GM21447 (cell line): ENCODE measurements at regions not wholly inside any gene's neighbourhood (a gene's known extent, or its start where the extent isn't known, plus 50 kb on each side); places are given as distances from the start of the nearest gene placed in this dataset.
"Not testable (repeated sequence)": the region's sequence is repeated elsewhere in the genome, so short reads cannot be mapped to it uniquely, and the experiment has no call there.

Source experiments
- ATAC-seq: cut with Tn5 transposase; IDR thresholded peaks from one replicate; pipeline ENCODE4 v1.9.1; 2021; ENCODE audit not compliant: unreplicated experiment

DNA sequence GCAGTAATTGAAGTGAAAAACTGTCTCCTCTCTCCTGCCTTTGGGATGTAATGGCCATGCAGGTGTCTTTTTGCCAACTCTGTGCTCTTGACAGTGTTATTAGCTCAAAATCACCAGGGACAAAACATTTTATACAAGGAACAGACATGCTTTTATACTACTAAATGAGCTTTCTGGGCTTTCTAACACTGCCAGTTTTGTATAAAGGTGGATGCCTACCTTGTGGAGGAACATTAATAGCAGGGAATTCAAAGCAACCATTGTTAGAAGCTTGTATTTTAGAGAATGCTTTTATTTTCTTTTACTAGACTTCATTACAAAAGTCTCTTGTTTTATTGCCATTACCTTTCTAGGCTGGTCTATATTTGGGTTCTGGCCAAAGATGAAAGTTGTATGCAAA is 54.7 kb upstream of the ARSJ start:
- no peak for ATAC-seq

- no peak for ATAC-seq
Observed at GRCh38 chr4:114036426-114036825, 57.0 kb upstream of the ARSJ start.

DNA sequence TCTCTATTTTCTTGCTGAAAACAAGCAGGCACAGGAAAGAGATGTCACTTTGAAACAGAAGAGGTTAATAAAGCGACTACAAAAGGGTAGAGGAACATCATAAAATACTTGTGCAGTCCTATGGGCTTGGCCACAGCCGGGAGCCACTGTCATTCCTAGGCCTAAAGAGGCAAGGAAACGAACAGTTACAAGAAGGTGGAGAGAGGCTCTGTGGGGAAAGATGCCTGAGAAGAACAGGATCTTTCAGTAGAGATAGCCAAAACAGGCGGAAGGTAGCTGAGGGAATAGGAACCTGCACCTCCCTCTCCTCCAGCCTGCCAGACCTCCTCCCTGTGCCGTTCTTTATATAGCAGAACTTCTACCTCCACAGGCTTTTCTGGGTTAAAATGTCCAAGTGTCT is 57.4 kb upstream of the ARSJ start:
- no peak for ATAC-seq

DNA sequence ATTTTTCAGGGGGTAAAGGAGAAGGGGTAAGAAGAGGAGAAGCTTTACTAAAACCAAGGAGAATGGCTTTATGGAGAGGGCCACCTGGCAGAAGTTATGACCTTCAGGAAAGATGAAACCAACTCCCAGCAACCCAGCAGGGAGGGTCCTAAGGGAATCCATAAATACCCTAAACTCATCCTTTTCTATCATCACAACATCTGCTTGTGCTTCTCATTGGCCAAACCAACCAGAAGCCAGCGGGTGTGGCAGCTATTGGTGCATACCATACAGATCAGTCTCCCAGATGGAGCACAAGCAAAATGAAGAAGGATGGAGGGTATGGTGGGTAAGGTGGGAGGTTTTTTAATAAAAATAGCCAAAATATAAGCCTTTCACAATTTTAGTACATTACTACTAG is 58.5 kb upstream of the ARSJ start:
- ATAC-seq = no peak

- ATAC-seq = no peak
Observed at GRCh38 chr4:114038762-114039387, 59.4 kb upstream of the ARSJ start.

- peak; percentile 96 for ATAC-seq
Observed at GRCh38 chr4:114040319-114041116, 61.1 kb upstream of the ARSJ start.

DNA sequence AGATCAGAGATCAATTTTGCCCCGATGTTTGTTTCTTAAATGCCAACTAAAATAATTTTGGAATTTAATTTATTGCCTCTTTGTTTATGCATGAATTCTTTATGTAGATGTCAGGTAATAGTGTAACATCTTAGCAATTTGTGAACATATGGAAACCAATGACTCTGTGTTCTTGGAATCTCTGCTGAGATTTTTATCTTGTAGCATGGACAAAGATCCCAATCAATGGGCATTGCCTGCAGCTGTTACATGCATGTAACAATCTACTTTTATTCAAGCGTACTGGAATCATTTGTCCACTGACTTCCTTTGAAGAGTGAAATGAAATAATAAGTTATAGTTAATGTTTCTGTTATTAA is 61.6 kb upstream of the ARSJ start:
- ATAC-seq = no peak

- ATAC-seq = no peak
Observed at GRCh38 chr4:114043116-114043515, 63.7 kb upstream of the ARSJ start.

- not testable (repeated sequence) for ATAC-seq
Observed at GRCh38 chr4:114044351-114044750, 64.9 kb upstream of the ARSJ start.

GRCh38 chr4:114046331-114046730 is 66.9 kb upstream of the ARSJ start:
- no peak for ATAC-seq

- not testable (repeated sequence) for ATAC-seq
Observed at GRCh38 chr4:114048154-114048553, 68.7 kb upstream of the ARSJ start.

GRCh38 chr4:114052227-114052626 is 72.8 kb upstream of the ARSJ start:
- no peak for ATAC-seq

- ATAC-seq = no peak
Observed at GRCh38 chr4:114056599-114056998, 77.2 kb upstream of the ARSJ start.

DNA sequence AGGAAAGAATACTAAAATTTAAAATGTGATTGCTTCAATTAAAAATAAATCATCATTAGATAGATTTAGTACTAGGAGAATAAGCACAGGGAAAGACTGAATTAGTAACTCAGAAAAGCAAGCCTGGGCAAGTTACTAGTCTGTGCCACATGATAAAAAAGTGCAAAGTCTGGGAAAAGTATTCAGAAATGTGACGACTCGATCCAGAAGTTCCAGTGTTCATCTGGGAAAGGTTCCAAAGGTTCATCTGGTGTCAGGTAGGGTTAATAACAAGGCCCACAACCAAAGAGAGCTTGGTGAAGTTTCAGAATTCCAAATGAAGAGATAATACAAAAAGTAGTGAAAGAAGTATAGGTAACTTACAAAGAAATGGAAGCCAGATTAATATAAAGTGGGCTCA is 78.3 kb upstream of the ARSJ start:
- ATAC-seq = no peak

- ATAC-seq = no peak
Observed at GRCh38 chr4:114062499-114062898, 83.1 kb upstream of the ARSJ start.

DNA sequence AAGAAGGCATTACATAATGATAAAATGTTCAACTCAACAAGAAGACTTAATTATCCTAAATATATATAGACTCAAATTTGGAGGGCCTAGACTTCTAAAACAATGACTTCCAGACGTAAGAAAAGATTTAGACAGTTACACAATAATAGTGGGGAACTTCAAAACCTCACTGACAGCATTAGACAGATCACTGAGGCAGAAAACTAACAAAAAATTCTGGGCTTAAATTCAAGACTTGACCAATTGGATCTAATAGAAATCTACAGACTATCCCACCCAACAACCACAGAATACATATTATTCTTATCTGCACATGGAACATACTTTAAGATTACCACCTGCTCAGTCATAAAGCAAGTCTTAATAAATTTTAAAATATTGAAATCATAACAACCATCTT is 93.3 kb upstream of the ARSJ start:
- no peak for ATAC-seq

DNA sequence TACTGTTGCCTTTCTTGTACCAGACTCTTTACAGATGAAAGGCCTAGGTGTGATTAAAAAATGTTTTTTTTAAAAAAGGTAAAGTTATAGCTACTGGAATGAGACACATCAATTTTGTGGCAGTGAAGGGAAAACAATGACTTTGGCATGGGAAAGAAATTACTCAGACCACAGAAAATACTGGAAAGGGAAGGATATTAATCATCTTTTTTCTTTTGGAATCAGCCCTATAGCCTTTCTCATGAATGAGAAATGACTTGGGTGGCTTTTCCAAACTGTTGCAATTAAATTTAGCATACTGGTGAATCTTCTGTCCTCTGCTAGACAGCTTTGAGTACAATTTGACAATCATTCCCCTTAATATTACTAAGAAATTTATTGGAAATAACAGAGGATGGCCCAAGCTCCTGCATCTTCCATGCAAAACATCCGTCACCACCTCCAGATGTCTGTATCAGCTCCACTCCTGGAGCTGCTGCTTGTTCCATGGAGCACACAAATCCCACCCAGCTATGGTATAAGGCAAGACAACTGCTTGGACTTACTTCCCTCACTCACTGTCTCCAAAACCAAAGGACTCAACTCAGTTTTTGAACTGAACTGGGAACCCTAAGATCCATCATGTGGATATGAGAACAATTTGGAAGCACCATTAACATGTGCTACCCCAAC is 97.6 kb upstream of the ARSJ start:
- no peak for ATAC-seq

DNA sequence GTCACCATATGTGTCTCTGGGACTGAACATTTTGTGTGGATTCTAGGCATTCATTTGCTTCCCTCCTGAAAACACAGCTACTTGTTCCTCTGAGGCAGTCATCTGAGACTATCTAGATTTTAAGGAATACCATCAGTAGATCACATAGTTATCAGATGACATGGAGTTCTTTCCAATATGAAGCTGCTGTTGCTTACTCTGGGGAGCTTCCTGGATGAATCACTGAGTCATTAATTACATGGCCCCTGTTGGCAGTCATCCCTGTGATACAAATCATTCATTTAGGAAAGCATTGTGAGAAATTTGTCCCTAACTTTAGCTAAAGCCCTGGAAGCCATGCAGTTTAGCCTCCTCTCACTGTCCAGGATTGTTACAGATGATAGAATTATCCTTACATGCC is 98.2 kb upstream of the ARSJ start:
- ATAC-seq = no peak

GRCh38 chr4:114078636-114079035 is 99.2 kb upstream of the ARSJ start:
- no peak for ATAC-seq

- ATAC-seq = no peak
Observed at GRCh38 chr4:114081783-114082182, 102.3 kb upstream of the ARSJ start.

GRCh38 chr4:114082348-114082747 is 102.9 kb upstream of the ARSJ start:
- no peak for ATAC-seq

DNA sequence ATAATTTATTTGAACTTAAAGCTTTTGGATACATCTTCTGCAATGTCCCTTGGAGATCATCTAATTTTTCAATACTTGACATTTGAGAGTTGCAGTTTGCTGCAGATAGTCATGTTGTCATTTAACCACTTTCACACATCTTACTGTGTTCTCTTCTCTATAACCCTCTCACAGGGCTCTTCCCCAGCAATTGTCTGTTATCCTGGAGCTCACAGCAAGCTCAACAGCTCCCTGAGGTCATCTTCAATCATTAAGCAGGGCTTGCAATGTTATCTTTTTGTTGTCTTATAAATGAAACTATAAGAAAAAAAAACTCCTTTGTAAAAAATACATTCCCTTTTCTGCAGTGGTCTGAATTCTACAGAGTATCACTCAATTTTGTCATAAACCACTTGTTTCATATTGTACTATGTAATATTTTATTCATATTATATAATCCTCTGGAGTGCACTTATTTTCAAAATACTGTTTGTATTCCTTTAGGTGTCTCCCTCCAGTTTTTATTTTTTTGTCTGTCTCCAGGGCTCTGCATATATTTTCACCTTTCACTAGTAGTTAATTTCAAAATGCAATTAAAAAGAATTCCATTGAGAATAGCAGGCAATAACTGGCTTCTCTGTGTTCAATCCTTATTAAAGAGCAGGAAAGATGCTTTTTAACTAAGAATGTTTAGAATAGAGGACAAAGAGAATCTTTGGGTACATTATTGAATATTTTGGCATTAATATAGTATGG is 106.3 kb upstream of the ARSJ start:
- ATAC-seq = no peak
